IMR-90 (cell line): ENCODE measurements at regions not wholly inside any gene's neighbourhood (a gene's known extent, or its start where the extent isn't known, plus 50 kb on each side); places are given as distances from the start of the nearest gene placed in this dataset.

Experiments used
- ATAC-seq: fragments of 200-7000 bp; cut with Tn5 transposase; 2 replicates; pipeline ENCODE4 v1.9.1; 2020; ENCODE audit warnings: low read depth, mild to moderate bottlenecking, moderate library complexity
- BruUV-seq: library from RNA; stranded (reverse); fragments of 400-500 nt; replicated peaks from 2 replicates; lab custom pipeline; 2021; lab: Mats Ljungman, UMichigan
- CTCF ChIA-PET: fragments of 300-600 bp; formaldehyde crosslinking; extraction: SDS; loops from one replicate; lab custom pipeline; 2021; ENCODE audit warnings: antibody characterized with exemption; lab: Yijun Ruan, JAX
- POLR2A ChIA-PET: fragments of 300-600 bp; sonication (Branson Sonifier 250); formaldehyde crosslinking; loops from one replicate; lab custom pipeline; 2022; ENCODE audit warnings: antibody characterized with exemption; ENCODE audit not compliant: unreplicated experiment; lab: Charles Lee
- DNase-seq: peaks from one replicate; pipeline ENCODE4 v3.0.0; 2013
- H2AFZ ChIP-seq: replicated peaks from 2 replicates; pipeline ENCODE3; 2013; ENCODE audit warnings: low read length, mild to moderate bottlenecking; ENCODE audit not compliant: poor library complexity
- H2AK5ac ChIP-seq: 2 replicates; pipeline ENCODE4 v1.6.1; 2013; ENCODE audit warnings: low read depth, low read length, inconsistent platforms
- H2AK9ac ChIP-seq: replicated peaks from 2 replicates; pipeline ENCODE3; 2013; ENCODE audit warnings: mild to moderate bottlenecking, low read depth, low read length, moderate library complexity; ENCODE audit not compliant: poor library complexity
- H2BK120ac ChIP-seq: 2 replicates; pipeline ENCODE4 v1.6.1; 2013; ENCODE audit warnings: low read depth, low read length, inconsistent platforms
- H2BK15ac ChIP-seq: 3 replicates; pipeline ENCODE4 v1.6.1; 2013; ENCODE audit warnings: low read depth, low read length, inconsistent platforms
- H2BK20ac ChIP-seq: 2 replicates; pipeline ENCODE4 v1.6.1; 2013; ENCODE audit warnings: low read depth, mild to moderate bottlenecking, inconsistent platforms, low read length, moderate library complexity
- H2BK5ac ChIP-seq: 2 replicates; pipeline ENCODE4 v1.6.1; 2013; ENCODE audit warnings: mild to moderate bottlenecking, low read depth, low read length, inconsistent platforms; ENCODE audit not compliant: poor library complexity, severe bottlenecking
- H3K14ac ChIP-seq: replicated peaks from 2 replicates; pipeline ENCODE4 v1.6.1; 2013; ENCODE audit warnings: low read depth, low read length, inconsistent platforms
- H3K18ac ChIP-seq: 2 replicates; pipeline ENCODE4 v1.6.1; 2013; ENCODE audit warnings: low read depth, low read length, control low read depth
- H3K23ac ChIP-seq: 2 replicates; pipeline ENCODE4 v1.6.1; 2013; ENCODE audit warnings: low read depth, low read length, inconsistent platforms
- H3K27ac ChIP-seq: 2 replicates; pipeline ENCODE4 v1.5.1; 2013; ENCODE audit warnings: mild to moderate bottlenecking, control low read depth, low read length; ENCODE audit not compliant: insufficient read depth
- H3K27me3 ChIP-seq: 2 replicates; pipeline ENCODE4 v1.6.1; 2013; ENCODE audit warnings: low read length; ENCODE audit not compliant: control insufficient read depth, insufficient read depth
- H3K36me3 ChIP-seq: 2 replicates; pipeline ENCODE4 v1.6.1; 2013; ENCODE audit warnings: low read length, mixed read lengths; ENCODE audit not compliant: control insufficient read depth, insufficient read depth
- H3K4ac ChIP-seq: 2 replicates; pipeline ENCODE4 v1.6.1; 2013; ENCODE audit warnings: low read depth, low read length, inconsistent platforms
- H3K4me1 ChIP-seq: 2 replicates; pipeline ENCODE4 v1.6.1; 2013; ENCODE audit warnings: low read length, mixed read lengths; ENCODE audit not compliant: control insufficient read depth, insufficient read depth
- H3K4me2 ChIP-seq: 2 replicates; pipeline ENCODE4 v1.6.1; 2013; ENCODE audit warnings: low read depth, mild to moderate bottlenecking, control low read depth, low read length, moderate library complexity
- H3K4me3 ChIP-seq: 2 replicates; pipeline ENCODE4 v1.5.1; 2013; ENCODE audit warnings: low read depth, mild to moderate bottlenecking, control low read depth, low read length, moderate library complexity; ENCODE audit not compliant: insufficient read depth
- H3K56ac ChIP-seq: 2 replicates; pipeline ENCODE4 v1.6.1; 2013; ENCODE audit warnings: low read length, inconsistent platforms; ENCODE audit not compliant: insufficient read depth; ENCODE audit errors: extremely low read depth
- H3K79me1 ChIP-seq, 2 experiments: 2 replicates each; pipeline ENCODE4 v1.6.1; 2013; ENCODE audit warnings: low read length in 2 of 2, inconsistent platforms in 1 of 2, low read depth in 1 of 2
- H3K9ac ChIP-seq: 2 replicates; pipeline ENCODE4 v1.6.1; 2013; ENCODE audit warnings: low read depth, low read length, control low read depth
- H3K9me1 ChIP-seq: 2 replicates; pipeline ENCODE4 v1.6.1; 2013; ENCODE audit warnings: low read length, inconsistent platforms; ENCODE audit not compliant: insufficient read depth
- H3K9me3 ChIP-seq: 2 replicates; pipeline ENCODE4 v1.6.1; 2013; ENCODE audit warnings: low read length; ENCODE audit not compliant: control insufficient read depth, insufficient read depth
- H4K20me1 ChIP-seq: 2 replicates; pipeline ENCODE4 v1.6.1; 2013; ENCODE audit warnings: low read length, inconsistent platforms; ENCODE audit not compliant: insufficient read depth
- H4K5ac ChIP-seq: 2 replicates; pipeline ENCODE4 v1.6.1; 2013; ENCODE audit warnings: mild to moderate bottlenecking, low read depth, low read length, control low read depth
- H4K8ac ChIP-seq, 2 experiments: 2 replicates each; pipeline ENCODE4 v1.6.1; 2013; ENCODE audit warnings: low read depth in 2 of 2, low read length in 2 of 2, control low read depth in 1 of 2, inconsistent platforms in 1 of 2
- H4K91ac ChIP-seq: 2 replicates; pipeline ENCODE4 v1.6.1; 2013; ENCODE audit warnings: low read depth, low read length, inconsistent platforms; ENCODE audit not compliant: insufficient read depth
- BHLHE40 ChIP-seq: fragments of 150-350 bp; IDR thresholded peaks from 2 replicates; pipeline ENCODE4 v1.6.1; 2016; ENCODE audit warnings: mild to moderate bottlenecking, low read depth, low read length
- CTCF ChIP-seq: conservative IDR thresholded peaks from 2 replicates; pipeline ENCODE4 v1.5.1; 2012; ENCODE audit warnings: mild to moderate bottlenecking, low read depth, low read length, improper control_type of control experiment
- MAZ ChIP-seq: IDR thresholded peaks from 2 replicates; pipeline ENCODE4 v1.6.1; 2012; ENCODE audit warnings: low read depth, mild to moderate bottlenecking, low read length, improper control_type of control experiment, moderate library complexity, borderline replicate concordance
- MXI1 ChIP-seq: IDR thresholded peaks from 2 replicates; pipeline ENCODE4 v1.6.1; 2012; ENCODE audit warnings: low read depth, mild to moderate bottlenecking, low read length, moderate library complexity, borderline replicate concordance
- POLR2A ChIP-seq: IDR thresholded peaks from 2 replicates; pipeline ENCODE4 v1.6.1; 2012; ENCODE audit warnings: mild to moderate bottlenecking, low read depth, low read length
- WGBS, 2 experiments: methylation state at CpG; one replicate each; pipeline versions ENCODE4 v1.1.5 to v1.1.7; 2013; ENCODE audit warnings: missing lambda C conversion rate in 2 of 2; ENCODE audit not compliant: insufficient read length in 1 of 2; ENCODE audit errors: extremely low coverage in 2 of 2; 5-methylcytosine and 5-hydroxymethylcytosine counted together
- dilution Hi-C: fragments of 300-500 bp; cut with HindIII; formaldehyde crosslinking; loops from one replicate; pipeline ENCODE4 v1.14.3; 2018; ENCODE audit warnings: low sequenced_read_pairs; ENCODE audit not compliant: unreplicated experiment
- in situ Hi-C: fragments of 300-500 bp; cut with MboI; formaldehyde crosslinking; loops from 3 replicates; pipeline ENCODE4 v1.14.3; 2019; ENCODE audit warnings: low sequenced_read_pairs, inconsistent platforms, mixed read lengths
- intact Hi-C: fragments of 100-400 bp; cut with micrococcal nuclease; formaldehyde crosslinking; loops from 2 replicates; pipeline ENCODE4 v1.10.0; 2022
- TF ChIP-seq, protein P1 (sequence below): fragments of 150-350 bp; IDR thresholded peaks from 2 replicates; pipeline ENCODE4 v1.6.1; 2016; ENCODE audit warnings: low read depth, mild to moderate bottlenecking, low read length, moderate library complexity, borderline replicate concordance

DNA sequence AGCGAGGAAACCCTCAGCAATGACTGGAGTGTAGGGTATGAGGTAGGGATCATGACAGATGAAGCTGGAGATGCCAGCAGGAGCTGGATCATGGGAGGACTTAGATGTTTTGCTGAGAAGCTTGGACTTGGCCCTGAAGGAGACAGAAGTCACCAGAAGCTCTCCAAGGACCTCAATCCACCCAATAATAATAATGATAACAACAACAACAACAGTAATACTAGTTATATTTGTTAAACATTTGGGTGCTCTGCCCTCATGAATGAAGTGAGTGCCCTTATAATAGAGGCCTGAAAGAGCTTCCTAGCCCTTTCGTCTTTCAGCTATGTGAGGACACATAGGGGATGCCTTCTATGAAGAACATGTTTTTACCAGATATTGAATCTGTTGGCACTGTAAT lies 163.9 kb downstream of the DDX1 start:
- H3K4me1 ChIP-seq, result no peaks in the 10 kb centered on the region
- TF ChIP-seq BHLHE40 (no peak), CTCF (no peak), MXI1 (no peak), MAZ (no peak), POLR2A (no peak)
- TF ChIP-seq, protein P1, sequence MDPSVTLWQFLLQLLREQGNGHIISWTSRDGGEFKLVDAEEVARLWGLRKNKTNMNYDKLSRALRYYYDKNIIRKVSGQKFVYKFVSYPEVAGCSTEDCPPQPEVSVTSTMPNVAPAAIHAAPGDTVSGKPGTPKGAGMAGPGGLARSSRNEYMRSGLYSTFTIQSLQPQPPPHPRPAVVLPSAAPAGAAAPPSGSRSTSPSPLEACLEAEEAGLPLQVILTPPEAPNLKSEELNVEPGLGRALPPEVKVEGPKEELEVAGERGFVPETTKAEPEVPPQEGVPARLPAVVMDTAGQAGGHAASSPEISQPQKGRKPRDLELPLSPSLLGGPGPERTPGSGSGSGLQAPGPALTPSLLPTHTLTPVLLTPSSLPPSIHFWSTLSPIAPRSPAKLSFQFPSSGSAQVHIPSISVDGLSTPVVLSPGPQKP, result no peak
- H4K5ac ChIP-seq, result no peak overlapping the region
- H4K91ac ChIP-seq, result no peak overlapping the region
- peaks cover 11% of the 10 kb centered on the region; the same call in 1 of the 2 replicates for H3K9me3 ChIP-seq
- dilution Hi-C loops (no loop called here), in situ Hi-C loops (no loop called here), intact Hi-C loops (no loop called here)
- no peaks in the 10 kb centered on the region for H4K20me1 ChIP-seq
- H3K9me1 ChIP-seq, result no peaks in the 10 kb centered on the region
- H3K36me3 ChIP-seq, result no peaks in the 10 kb centered on the region
- no peak overlapping the region for H2BK15ac ChIP-seq
- no peak overlapping the region for H3K9ac ChIP-seq
- no peaks in the 10 kb centered on the region for H3K79me1 ChIP-seq
- H2AFZ ChIP-seq, result no peak overlapping the region
- no peak overlapping the region for H2BK20ac ChIP-seq
- no peak overlapping the region for H4K8ac ChIP-seq
- no peak overlapping the region for H2BK120ac ChIP-seq
- no peak overlapping the region for H3K27ac ChIP-seq
- H3K27me3 ChIP-seq, result no peaks in the 10 kb centered on the region
- no CpG with 5 or more reads among the region's 2 CpGs for WGBS, 2 experiments
- ATAC-seq, result no peak
- no peak overlapping the region for H2BK5ac ChIP-seq
- no peak overlapping the region for H3K4me2 ChIP-seq
- no TSS peak for BruUV-seq
- no peak overlapping the region for H3K23ac ChIP-seq
- H2AK5ac ChIP-seq, result no peak overlapping the region
- H3K18ac ChIP-seq, result no peak overlapping the region
- no peak overlapping the region for H3K56ac ChIP-seq
- no peak overlapping the region for H3K4ac ChIP-seq
- no peak overlapping the region for H3K14ac ChIP-seq
- H2AK9ac ChIP-seq, result no peak overlapping the region
- ChIA-PET POLR2A (no interaction called here), CTCF (no interaction called here)
- DNase-seq, result no peak
- no peak overlapping the region for H3K4me3 ChIP-seq
